Lung (tissue), 11 donors: ENCODE measurements at regions not wholly inside any gene's neighbourhood (a gene's known extent, or its start where the extent isn't known, plus 50 kb on each side); places are given as distances from the start of the nearest gene placed in this dataset.

Experiments
- ATAC-seq: fragments of 200-7000 bp; cut with Tn5 transposase; one replicate; pipeline ENCODE4 v1.9.1; 2020; ENCODE audit warnings: moderate number of reproducible peaks; ENCODE audit not compliant: insufficient read depth, low FRiP score
- DNase-seq, 3 donors: peaks; one replicate each; pipeline ENCODE4 v3.0.0-alpha.2; 2013 to 2017
- H3K27ac ChIP-seq, 2 donors: one replicate each; pipeline ENCODE4 v1.5.1; 2013; ENCODE audit warnings: mild to moderate bottlenecking in 2 of 2, moderate library complexity in 2 of 2, control low read depth in 1 of 2, inconsistent platforms in 1 of 2, low read depth in 1 of 2, low read length in 1 of 2
- H3K27me3 ChIP-seq, 3 donors: one replicate each; pipeline ENCODE4 v1.5.1; 2013; ENCODE audit warnings: low read length in 2 of 3; ENCODE audit not compliant: control insufficient read depth in 3 of 3, insufficient read depth in 3 of 3
- H3K36me3 ChIP-seq, 4 donors: one replicate each; pipeline ENCODE4 v1.5.1; 2013; ENCODE audit warnings: low read length in 4 of 4, mild to moderate bottlenecking in 1 of 4, moderate library complexity in 1 of 4; ENCODE audit not compliant: control insufficient read depth in 4 of 4, insufficient read depth in 4 of 4
- H3K4me1 ChIP-seq, 5 donors: one replicate each; pipeline ENCODE4 v1.5.1; 2013; ENCODE audit warnings: low read length in 5 of 5, mild to moderate bottlenecking in 2 of 5, moderate library complexity in 1 of 5; ENCODE audit not compliant: control insufficient read depth in 5 of 5, insufficient read depth in 5 of 5
- H3K4me3 ChIP-seq: one replicate; pipeline ENCODE4 v1.5.1; 2013; ENCODE audit warnings: mild to moderate bottlenecking, control low read depth, moderate library complexity
- H3K9ac ChIP-seq, 2 donors: one replicate each; pipeline ENCODE4 v1.5.1; 2013; ENCODE audit warnings: low read length in 2 of 2, control low read depth in 1 of 2; ENCODE audit not compliant: insufficient read depth in 1 of 2
- H3K9me3 ChIP-seq, 4 donors: one replicate each; pipeline ENCODE4 v1.5.1; 2013; ENCODE audit warnings: low read length in 3 of 4, mild to moderate bottlenecking in 1 of 4, moderate library complexity in 1 of 4; ENCODE audit not compliant: control insufficient read depth in 4 of 4, insufficient read depth in 3 of 4
- CTCF ChIP-seq: IDR thresholded peaks from 2 replicates; pipeline ENCODE4 v1.5.1; 2012; ENCODE audit warnings: mild to moderate bottlenecking; ENCODE audit errors: control extremely low read depth, extremely low read depth
- WGBS, 2 donors: extraction: QIAGEN DNeasy Blood & Tissue Kit; methylation state at CpG; one replicate each; pipeline ENCODE4 v1.1.7; 2013; 5-methylcytosine and 5-hydroxymethylcytosine counted together
- donor health status: control.
- donor health status: control.
- donor health status: Bipolar disorder and iron deficiency.
- donor health status: healthy.
- donor health status: DM: yes; HTN: yes; CAD: no.

DNA sequence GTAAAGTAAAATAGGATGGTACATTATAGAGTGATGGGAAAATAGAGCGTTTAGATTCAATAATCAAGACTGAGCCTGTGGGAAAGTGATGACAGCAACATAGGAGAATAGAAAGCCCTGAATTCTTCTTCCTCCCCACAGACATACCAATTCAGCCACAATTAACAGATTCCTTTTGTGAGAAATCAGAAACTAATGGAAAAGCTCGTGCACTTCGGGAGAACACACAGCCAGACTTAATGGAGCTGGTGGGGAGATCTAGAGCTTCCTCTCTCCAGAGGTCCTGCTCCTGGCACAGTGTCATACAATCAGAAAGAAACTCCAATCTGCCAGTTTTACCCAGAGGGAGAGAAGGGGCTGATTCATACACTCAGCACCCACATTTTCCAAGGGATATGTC is 676.3 kb upstream of the BOD1L1 start:
- Histone ChIP-seq H3K4me1 (no peaks in the 10 kb centered on the region), H3K9me3 (no peaks in the 10 kb centered on the region), H3K27ac (no peak overlapping the region), H3K4me3 (no peak overlapping the region), H3K27me3 (no peaks in the 10 kb centered on the region), H3K36me3 (no peaks in the 10 kb centered on the region), H3K9ac (no peak overlapping the region)
- DNase-seq (no peak), ATAC-seq (no peak)
- WGBS, 2 donors, result 88 to 90% methylated on average over 3 of the region's 3 CpGs
- TF ChIP-seq CTCF, result no peak

DNA sequence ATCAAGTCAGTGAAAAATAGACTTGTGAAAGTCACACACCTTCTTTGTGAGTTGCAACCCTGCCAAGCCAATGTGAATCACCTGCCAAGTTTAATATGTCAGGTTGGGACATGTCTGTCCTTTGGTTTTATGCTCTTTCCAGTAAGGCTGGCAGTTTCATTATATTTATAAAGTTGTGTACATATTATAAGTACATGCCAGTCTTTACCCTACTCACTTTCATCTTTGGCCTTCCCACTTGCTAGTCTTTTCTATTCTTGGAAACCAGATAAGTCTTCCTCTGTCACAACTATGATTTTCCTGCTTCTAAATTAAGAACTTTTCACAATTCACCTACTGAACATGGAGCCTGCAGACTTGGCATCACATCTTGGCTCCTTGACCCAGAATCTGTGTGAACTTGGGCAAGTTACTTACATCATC is 680.7 kb upstream of the BOD1L1 start:
- no peak for ATAC-seq
- Histone ChIP-seq H3K27me3 (no peaks in the 10 kb centered on the region), H3K36me3 (no peaks in the 10 kb centered on the region), H3K4me3 (no peak overlapping the region), H3K9me3 (no peaks in the 10 kb centered on the region), H3K4me1 (no peaks in the 10 kb centered on the region), H3K9ac (no peak overlapping the region), H3K27ac (no peak overlapping the region)
- peak in 1 of 3 donors; percentile 2 for DNase-seq
- no peak for TF ChIP-seq CTCF

DNA sequence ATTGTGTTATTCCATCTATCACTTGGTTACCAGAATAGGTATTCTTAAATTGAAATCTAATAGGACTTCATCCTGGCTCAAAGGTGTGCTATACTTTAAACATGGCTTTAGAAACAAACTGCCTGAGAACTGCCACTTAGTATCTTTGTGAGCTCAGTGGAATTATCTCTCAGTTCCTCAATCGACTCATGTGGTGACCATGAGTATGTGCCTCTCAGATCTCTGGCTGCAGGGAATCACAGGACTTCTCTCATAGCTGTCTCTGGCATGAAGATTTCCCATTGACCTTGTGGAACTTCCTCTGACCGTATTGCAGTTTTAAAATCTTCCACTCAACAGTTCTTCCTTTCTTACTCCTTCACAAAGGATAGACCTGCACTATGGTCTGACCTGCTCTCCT is 681.9 kb upstream of the BOD1L1 start:
- Histone ChIP-seq H3K4me1 (peaks cover 0 to 3% (median 0%) of the 10 kb centered on the region in 5 donors), H3K9me3 (no peaks in the 10 kb centered on the region), H3K27me3 (no peaks in the 10 kb centered on the region), H3K36me3 (no peaks in the 10 kb centered on the region), H3K4me3 (no peak overlapping the region), H3K27ac (no peak overlapping the region), H3K9ac (no peak overlapping the region)
- WGBS, 2 donors, result 59 to 62% methylated on average over 2 of the region's 2 CpGs
- no peak for ATAC-seq
- peak in 1 of 3 donors; percentile 6 for DNase-seq
- TF ChIP-seq CTCF, result no peak

DNA sequence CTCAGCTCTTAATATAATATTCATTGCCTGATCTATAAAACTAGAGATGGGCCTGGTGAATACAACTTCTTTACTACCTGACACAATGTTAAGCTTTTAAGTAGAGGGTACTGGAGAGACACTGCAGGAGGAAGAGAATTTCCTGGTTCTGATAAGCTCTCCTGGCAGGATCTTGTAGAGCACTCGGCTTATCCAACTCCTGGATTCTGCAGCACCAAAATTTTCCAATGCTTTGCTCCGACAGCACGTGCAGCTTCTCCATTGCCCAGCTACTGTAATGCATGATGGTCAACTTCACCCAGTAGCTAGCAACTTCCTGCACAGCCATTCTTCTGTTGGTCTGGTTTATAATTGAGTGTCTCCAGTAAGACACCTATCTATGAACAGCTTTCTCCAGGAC is 686.2 kb upstream of the BOD1L1 start:
- H3K27me3 ChIP-seq, result no peaks in the 10 kb centered on the region
- no peaks in the 10 kb centered on the region for H3K36me3 ChIP-seq
- no peak for TF ChIP-seq CTCF
- H3K27ac ChIP-seq, result no peak overlapping the region
- H3K4me1 ChIP-seq, result peaks cover 0 to 3% (median 0%) of the 10 kb centered on the region in 5 donors
- no peaks in the 10 kb centered on the region for H3K9me3 ChIP-seq
- DNase-seq (no peak), ATAC-seq (no peak)
- no peak overlapping the region for H3K9ac ChIP-seq
- no peak overlapping the region for H3K4me3 ChIP-seq
- WGBS, 2 donors, result 82 to 94% methylated on average over 3 of the region's 3 CpGs
